IMR-90 (cell line): ENCODE measurements at regions not wholly inside any gene's neighbourhood (a gene's known extent, or its start where the extent isn't known, plus 50 kb on each side); places are given as distances from the start of the nearest gene placed in this dataset.

ENCODE experiments used
- ATAC-seq: fragments of 200-7000 bp; cut with Tn5 transposase; 2 replicates; pipeline ENCODE4 v1.9.1; 2020; ENCODE audit warnings: low read depth, mild to moderate bottlenecking, moderate library complexity
- BruUV-seq: library from RNA; stranded (reverse); fragments of 400-500 nt; replicated peaks from 2 replicates; lab custom pipeline; 2021; lab: Mats Ljungman, UMichigan
- CTCF ChIA-PET: fragments of 300-600 bp; formaldehyde crosslinking; extraction: SDS; loops from one replicate; lab custom pipeline; 2021; ENCODE audit warnings: antibody characterized with exemption; lab: Yijun Ruan, JAX
- POLR2A ChIA-PET: fragments of 300-600 bp; sonication (Branson Sonifier 250); formaldehyde crosslinking; loops from one replicate; lab custom pipeline; 2022; ENCODE audit warnings: antibody characterized with exemption; ENCODE audit not compliant: unreplicated experiment; lab: Charles Lee
- DNase-seq: peaks from one replicate; pipeline ENCODE4 v3.0.0; 2013
- H2AFZ ChIP-seq: replicated peaks from 2 replicates; pipeline ENCODE3; 2013; ENCODE audit warnings: low read length, mild to moderate bottlenecking; ENCODE audit not compliant: poor library complexity
- H2AK5ac ChIP-seq: 2 replicates; pipeline ENCODE4 v1.6.1; 2013; ENCODE audit warnings: low read depth, low read length, inconsistent platforms
- H2AK9ac ChIP-seq: replicated peaks from 2 replicates; pipeline ENCODE3; 2013; ENCODE audit warnings: mild to moderate bottlenecking, low read depth, low read length, moderate library complexity; ENCODE audit not compliant: poor library complexity
- H2BK120ac ChIP-seq: 2 replicates; pipeline ENCODE4 v1.6.1; 2013; ENCODE audit warnings: low read depth, low read length, inconsistent platforms
- H2BK15ac ChIP-seq: 3 replicates; pipeline ENCODE4 v1.6.1; 2013; ENCODE audit warnings: low read depth, low read length, inconsistent platforms
- H2BK20ac ChIP-seq: 2 replicates; pipeline ENCODE4 v1.6.1; 2013; ENCODE audit warnings: low read depth, mild to moderate bottlenecking, inconsistent platforms, low read length, moderate library complexity
- H2BK5ac ChIP-seq: 2 replicates; pipeline ENCODE4 v1.6.1; 2013; ENCODE audit warnings: mild to moderate bottlenecking, low read depth, low read length, inconsistent platforms; ENCODE audit not compliant: poor library complexity, severe bottlenecking
- H3K14ac ChIP-seq: replicated peaks from 2 replicates; pipeline ENCODE4 v1.6.1; 2013; ENCODE audit warnings: low read depth, low read length, inconsistent platforms
- H3K18ac ChIP-seq: 2 replicates; pipeline ENCODE4 v1.6.1; 2013; ENCODE audit warnings: low read depth, low read length, control low read depth
- H3K23ac ChIP-seq: 2 replicates; pipeline ENCODE4 v1.6.1; 2013; ENCODE audit warnings: low read depth, low read length, inconsistent platforms
- H3K27ac ChIP-seq: 2 replicates; pipeline ENCODE4 v1.5.1; 2013; ENCODE audit warnings: mild to moderate bottlenecking, control low read depth, low read length; ENCODE audit not compliant: insufficient read depth
- H3K27me3 ChIP-seq: 2 replicates; pipeline ENCODE4 v1.6.1; 2013; ENCODE audit warnings: low read length; ENCODE audit not compliant: control insufficient read depth, insufficient read depth
- H3K36me3 ChIP-seq: 2 replicates; pipeline ENCODE4 v1.6.1; 2013; ENCODE audit warnings: low read length, mixed read lengths; ENCODE audit not compliant: control insufficient read depth, insufficient read depth
- H3K4ac ChIP-seq: 2 replicates; pipeline ENCODE4 v1.6.1; 2013; ENCODE audit warnings: low read depth, low read length, inconsistent platforms
- H3K4me1 ChIP-seq: 2 replicates; pipeline ENCODE4 v1.6.1; 2013; ENCODE audit warnings: low read length, mixed read lengths; ENCODE audit not compliant: control insufficient read depth, insufficient read depth
- H3K4me2 ChIP-seq: 2 replicates; pipeline ENCODE4 v1.6.1; 2013; ENCODE audit warnings: low read depth, mild to moderate bottlenecking, control low read depth, low read length, moderate library complexity
- H3K4me3 ChIP-seq: 2 replicates; pipeline ENCODE4 v1.5.1; 2013; ENCODE audit warnings: low read depth, mild to moderate bottlenecking, control low read depth, low read length, moderate library complexity; ENCODE audit not compliant: insufficient read depth
- H3K56ac ChIP-seq: 2 replicates; pipeline ENCODE4 v1.6.1; 2013; ENCODE audit warnings: low read length, inconsistent platforms; ENCODE audit not compliant: insufficient read depth; ENCODE audit errors: extremely low read depth
- H3K79me1 ChIP-seq, 2 experiments: 2 replicates each; pipeline ENCODE4 v1.6.1; 2013; ENCODE audit warnings: low read length in 2 of 2, inconsistent platforms in 1 of 2, low read depth in 1 of 2
- H3K9ac ChIP-seq: 2 replicates; pipeline ENCODE4 v1.6.1; 2013; ENCODE audit warnings: low read depth, low read length, control low read depth
- H3K9me1 ChIP-seq: 2 replicates; pipeline ENCODE4 v1.6.1; 2013; ENCODE audit warnings: low read length, inconsistent platforms; ENCODE audit not compliant: insufficient read depth
- H3K9me3 ChIP-seq: 2 replicates; pipeline ENCODE4 v1.6.1; 2013; ENCODE audit warnings: low read length; ENCODE audit not compliant: control insufficient read depth, insufficient read depth
- H4K20me1 ChIP-seq: 2 replicates; pipeline ENCODE4 v1.6.1; 2013; ENCODE audit warnings: low read length, inconsistent platforms; ENCODE audit not compliant: insufficient read depth
- H4K5ac ChIP-seq: 2 replicates; pipeline ENCODE4 v1.6.1; 2013; ENCODE audit warnings: mild to moderate bottlenecking, low read depth, low read length, control low read depth
- H4K8ac ChIP-seq, 2 experiments: 2 replicates each; pipeline ENCODE4 v1.6.1; 2013; ENCODE audit warnings: low read depth in 2 of 2, low read length in 2 of 2, control low read depth in 1 of 2, inconsistent platforms in 1 of 2
- H4K91ac ChIP-seq: 2 replicates; pipeline ENCODE4 v1.6.1; 2013; ENCODE audit warnings: low read depth, low read length, inconsistent platforms; ENCODE audit not compliant: insufficient read depth
- BHLHE40 ChIP-seq: fragments of 150-350 bp; IDR thresholded peaks from 2 replicates; pipeline ENCODE4 v1.6.1; 2016; ENCODE audit warnings: mild to moderate bottlenecking, low read depth, low read length
- CHD1 ChIP-seq: IDR thresholded peaks from 2 replicates; pipeline ENCODE4 v1.6.1; 2012; ENCODE audit warnings: low read depth, low read length, improper control_type of control experiment
- CTCF ChIP-seq: conservative IDR thresholded peaks from 2 replicates; pipeline ENCODE4 v1.5.1; 2012; ENCODE audit warnings: mild to moderate bottlenecking, low read depth, low read length, improper control_type of control experiment
- FOS ChIP-seq: fragments of 150-350 bp; IDR thresholded peaks from 2 replicates; pipeline ENCODE4 v1.6.1; 2016; ENCODE audit warnings: low read depth, low read length
- MAZ ChIP-seq: IDR thresholded peaks from 2 replicates; pipeline ENCODE4 v1.6.1; 2012; ENCODE audit warnings: low read depth, mild to moderate bottlenecking, low read length, improper control_type of control experiment, moderate library complexity, borderline replicate concordance
- RCOR1 ChIP-seq: IDR thresholded peaks from 2 replicates; pipeline ENCODE4 v1.6.1; 2012; ENCODE audit warnings: mild to moderate bottlenecking, low read length, improper control_type of control experiment; ENCODE audit not compliant: insufficient replicate concordance
- RFX5 ChIP-seq: IDR thresholded peaks from 2 replicates; pipeline ENCODE4 v1.8.0; 2012; ENCODE audit warnings: low read depth, mild to moderate bottlenecking, low read length, moderate library complexity
- WGBS, 2 experiments: methylation state at CpG; one replicate each; pipeline versions ENCODE4 v1.1.5 to v1.1.7; 2013; ENCODE audit warnings: missing lambda C conversion rate in 2 of 2; ENCODE audit not compliant: insufficient read length in 1 of 2; ENCODE audit errors: extremely low coverage in 2 of 2; 5-methylcytosine and 5-hydroxymethylcytosine counted together
- dilution Hi-C: fragments of 300-500 bp; cut with HindIII; formaldehyde crosslinking; loops from one replicate; pipeline ENCODE4 v1.14.3; 2018; ENCODE audit warnings: low sequenced_read_pairs; ENCODE audit not compliant: unreplicated experiment
- in situ Hi-C: fragments of 300-500 bp; cut with MboI; formaldehyde crosslinking; loops from 3 replicates; pipeline ENCODE4 v1.14.3; 2019; ENCODE audit warnings: low sequenced_read_pairs, inconsistent platforms, mixed read lengths
- intact Hi-C: fragments of 100-400 bp; cut with micrococcal nuclease; formaldehyde crosslinking; loops from 2 replicates; pipeline ENCODE4 v1.10.0; 2022

GRCh38 chr10:26368463-26368862 lies 69.7 kb upstream of the APBB1IP start:
- Histone ChIP-seq H4K8ac (no peak overlapping the region), H2AFZ (no peak overlapping the region), H3K4me3 (no peak overlapping the region), H3K14ac (no peak overlapping the region), H3K4ac (no peak overlapping the region), H3K9me3 (peaks cover 8% of the 10 kb centered on the region), H4K5ac (no peak overlapping the region), H3K4me2 (no peak overlapping the region), H3K27me3 (no peaks in the 10 kb centered on the region), H3K27ac (no peak overlapping the region), H3K4me1 (no peaks in the 10 kb centered on the region), H2AK5ac (no peak overlapping the region), H3K18ac (no peak overlapping the region), H3K9me1 (no peaks in the 10 kb centered on the region), H2BK15ac (no peak overlapping the region), H4K20me1 (no peaks in the 10 kb centered on the region), H2BK20ac (no peak overlapping the region), H4K91ac (no peak overlapping the region), H2BK120ac (no peak overlapping the region), H3K23ac (no peak overlapping the region), H3K36me3 (no peaks in the 10 kb centered on the region), H2AK9ac (no peak overlapping the region), H3K9ac (no peak overlapping the region), H2BK5ac (no peak overlapping the region), H3K79me1 (no peaks in the 10 kb centered on the region), H3K56ac (no peak overlapping the region)
- intact Hi-C loops (no loop called here), in situ Hi-C loops (no loop called here), dilution Hi-C loops (no loop called here)
- no peak for TF ChIP-seq MAZ
- TF ChIP-seq BHLHE40: no peak
- no peak for TF ChIP-seq CHD1
- no peak for TF ChIP-seq CTCF
- TF ChIP-seq RCOR1: no peak
- TF ChIP-seq RFX5: no peak
- no peak for TF ChIP-seq FOS
- ChIA-PET POLR2A (no interaction called here), CTCF (no interaction called here)
- DNase-seq: no peak
- no TSS peak for BruUV-seq
- ATAC-seq: no peak
- 60% methylated on average over 1 of the region's 4 CpGs; no CpG with 5 or more reads in 1 of the 2 experiments for WGBS, 2 experiments
